ENCODE measurements at regions not wholly inside any gene's neighbourhood (a gene's known extent, or its start where the extent isn't known, plus 50 kb on each side); places are given as distances from the start of the nearest gene placed in this dataset.

DNA sequence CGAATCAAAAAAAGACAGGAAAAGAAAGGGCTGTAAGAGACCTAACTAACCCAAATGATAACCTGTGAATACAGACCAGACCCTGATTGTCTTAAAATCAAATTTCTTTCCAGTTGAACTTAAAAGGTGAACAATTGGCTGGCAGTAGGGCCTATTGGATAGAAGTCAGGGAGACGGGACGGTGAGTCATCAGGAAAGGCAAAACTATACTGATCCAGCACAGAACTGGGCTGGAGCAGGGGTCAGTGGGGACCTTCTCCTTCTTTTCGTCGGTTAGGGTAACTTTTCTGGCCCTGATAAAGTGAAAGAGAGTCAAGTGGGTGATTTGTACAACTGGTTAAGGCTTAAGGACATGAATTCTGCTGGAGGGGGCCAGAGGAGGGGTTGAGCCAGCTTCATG, 84.9 kb upstream of the OTX2 start:
- intact Hi-C loops (cut with DNase I), result no loop called here
- TF ChIP-seq CTCF (IDR thresholded peaks at IDR 0.05), result no peak
- no peak for DNase-seq (ENCODE audit: low spot score)
- Histone ChIP-seq H3K36me3 (no peaks in the 10 kb centered on the region), H3K9me3 (no peaks in the 10 kb centered on the region), H3K27ac (no peak overlapping the region), H3K4me3 (no peak overlapping the region), H3K4me1 (replicated peaks) (no peaks in the 10 kb centered on the region), H3K27me3 (replicated peaks; ENCODE audit: insufficient read depth) (no peaks in the 10 kb centered on the region)
- 55% methylated on average over 5 of the region's 5 CpGs for WGBS

DNA sequence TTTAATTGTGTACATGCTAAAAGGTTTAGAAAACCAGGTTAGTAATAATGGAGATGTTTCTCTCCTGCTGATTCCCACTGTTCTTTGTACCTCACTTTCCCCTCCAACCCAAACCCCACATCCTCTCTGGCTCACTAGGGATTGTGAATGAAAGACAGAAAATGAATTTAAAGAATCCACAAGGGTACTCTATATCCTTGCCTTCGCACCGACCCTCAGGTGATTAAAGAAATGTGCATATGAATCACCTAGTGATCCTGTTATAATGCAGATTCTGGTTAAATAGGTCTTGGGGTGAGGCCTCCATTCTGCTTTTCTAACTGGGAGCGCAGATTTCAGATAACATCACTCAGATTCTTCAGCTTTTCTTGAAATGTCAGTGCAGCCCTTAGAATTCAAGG, 84.3 kb upstream of the OTX2 start:
- Histone ChIP-seq H3K36me3 (no peaks in the 10 kb centered on the region), H3K27me3 (replicated peaks; ENCODE audit: insufficient read depth) (no peaks in the 10 kb centered on the region), H3K27ac (no peak overlapping the region), H3K4me1 (replicated peaks) (no peaks in the 10 kb centered on the region), H3K4me3 (no peak overlapping the region), H3K9me3 (no peaks in the 10 kb centered on the region)
- WGBS, result 58% methylated on average over 3 of the region's 3 CpGs
- no peak for TF ChIP-seq CTCF (IDR thresholded peaks at IDR 0.05)
- TF ChIP-seq POLR2AphosphoS5 (IDR thresholded peaks at IDR 0.05), result no peak
- no peak for TF ChIP-seq POLR2A (IDR thresholded peaks at IDR 0.05)
- no peak for DNase-seq (ENCODE audit: low spot score)
- intact Hi-C loops (cut with DNase I), result no loop called here

DNA sequence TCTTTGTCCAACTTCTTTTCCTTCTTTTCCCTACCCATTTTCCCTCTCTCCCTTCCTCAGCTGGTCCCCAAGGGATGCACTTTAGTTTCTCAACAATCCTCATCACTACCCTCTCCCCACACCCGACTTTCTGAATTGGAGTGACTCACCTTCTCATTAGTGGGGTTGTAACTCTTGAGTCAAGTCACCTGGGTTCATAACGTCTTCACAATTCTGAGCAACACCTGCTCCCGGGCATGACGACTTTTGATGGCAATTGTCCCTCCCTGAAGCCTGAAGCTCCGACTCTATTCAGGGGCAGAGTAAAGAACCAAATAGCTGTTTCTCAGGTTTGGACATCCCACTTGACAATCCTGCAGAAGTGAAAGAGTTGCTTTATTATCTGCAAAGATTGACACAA, 82.7 kb upstream of the OTX2 start:
- WGBS, result 21% methylated on average over 5 of the region's 5 CpGs
- no peaks in the 10 kb centered on the region for H3K27me3 ChIP-seq (replicated peaks; ENCODE audit: insufficient read depth)
- no peak overlapping the region for H3K27ac ChIP-seq
- H3K4me3 ChIP-seq, result no peak overlapping the region
- no peaks in the 10 kb centered on the region for H3K4me1 ChIP-seq (replicated peaks)
- TF ChIP-seq CTCF (IDR thresholded peaks at IDR 0.05), result no peak
- TF ChIP-seq POLR2AphosphoS5 (IDR thresholded peaks at IDR 0.05), result no peak
- TF ChIP-seq POLR2A (IDR thresholded peaks at IDR 0.05), result no peak
- H3K9me3 ChIP-seq, result no peaks in the 10 kb centered on the region
- intact Hi-C loops (cut with DNase I), result no loop called here
- H3K36me3 ChIP-seq, result no peaks in the 10 kb centered on the region
- no peak for DNase-seq (ENCODE audit: low spot score)

DNA sequence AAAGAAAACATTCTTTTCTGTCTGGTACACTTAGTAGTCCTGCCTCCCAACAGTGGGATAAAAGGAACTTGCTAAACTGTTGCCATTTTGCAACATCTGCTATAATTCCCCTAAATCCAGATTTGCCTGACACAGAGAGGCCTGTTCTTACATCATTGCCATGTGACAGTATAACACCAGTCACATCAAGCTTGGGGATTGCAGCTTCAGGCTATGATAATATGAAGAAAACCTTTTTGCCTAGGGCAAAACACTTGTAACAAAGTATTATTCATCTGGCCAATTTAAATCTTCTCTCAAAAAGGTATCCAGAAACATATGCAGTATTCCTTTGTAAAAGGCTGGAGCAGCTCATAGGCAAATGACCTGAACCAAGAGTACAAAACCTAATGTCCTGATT, 80.9 kb upstream of the OTX2 start:
- Histone ChIP-seq H3K27ac (no peak overlapping the region), H3K4me3 (no peak overlapping the region), H3K27me3 (replicated peaks; ENCODE audit: insufficient read depth) (no peaks in the 10 kb centered on the region), H3K36me3 (no peaks in the 10 kb centered on the region), H3K4me1 (replicated peaks) (no peaks in the 10 kb centered on the region), H3K9me3 (no peaks in the 10 kb centered on the region)
- DNase-seq (ENCODE audit: low spot score), result no peak
- intact Hi-C loops (cut with DNase I), result no loop called here
- TF ChIP-seq POLR2A (IDR thresholded peaks at IDR 0.05), result no peak

- no peak for DNase-seq (ENCODE audit: low spot score)
- 71% methylated on average over 2 of the region's 2 CpGs for WGBS
Measured at GRCh38 chr14:56889705-56890104, 79.4 kb upstream of the OTX2 start.

More at GRCh38 chr14:56889705-56890104, 79.4 kb upstream of the OTX2 start:
- no peaks in the 10 kb centered on the region for H3K27me3 ChIP-seq (replicated peaks; ENCODE audit: insufficient read depth)
- H3K36me3 ChIP-seq, result no peaks in the 10 kb centered on the region
- H3K9me3 ChIP-seq, result no peaks in the 10 kb centered on the region
- TF ChIP-seq POLR2AphosphoS5 (IDR thresholded peaks at IDR 0.05) (no peak), POLR2A (IDR thresholded peaks at IDR 0.05) (no peak), CTCF (IDR thresholded peaks at IDR 0.05) (no peak)
- intact Hi-C loops (cut with DNase I), result no loop called here
- H3K27ac ChIP-seq, result no peak overlapping the region
- no peak overlapping the region for H3K4me3 ChIP-seq
- H3K4me1 ChIP-seq (replicated peaks), result no peaks in the 10 kb centered on the region
